A549 (cell line): ENCODE measurements at regions not wholly inside any gene's neighbourhood (a gene's known extent, or its start where the extent isn't known, plus 50 kb on each side); places are given as distances from the start of the nearest gene placed in this dataset.
"Not testable (repeated sequence)": the region's sequence is repeated elsewhere in the genome, so short reads cannot be mapped to it uniquely, and the experiment has no call there.

Source experiments
- ATAC-seq, 2 experiments: fragments of 200-7000 bp in 1 of 2; fragments of >200 bp in 1 of 2; cut with Nextera tagmentation in 1 of 2; cut with Tn5 transposase in 1 of 2; 3 replicates each; pipeline versions ENCODE4 v1.8.0 to v1.9.1; 2018 to 2020; ENCODE audit warnings: mild to moderate bottlenecking in 1 of 2, moderate library complexity in 1 of 2
- CTCF ChIA-PET: fragments of 300-600 bp; sonication (Branson Sonifier 250); formaldehyde crosslinking; extraction: SDS; loops from one replicate; lab custom pipeline; 2021; ENCODE audit warnings: antibody characterized with exemption, inconsistent platforms; lab: Yijun Ruan, JAX
- POLR2A ChIA-PET: fragments of 350-600 bp; formaldehyde crosslinking; extraction: SDS; loops from one replicate; lab custom pipeline; 2021; ENCODE audit warnings: antibody characterized with exemption, inconsistent platforms; lab: Yijun Ruan, JAX
- DNase-seq, 2 experiments: peaks; one replicate each; pipeline versions ENCODE4 v3.0.0 to v3.0.0-alpha.2; 2011 to 2016; ENCODE audit warnings: low read depth in 1 of 2, low spot score in 1 of 2
- FAIRE-seq: peaks from 2 replicates; lab custom pipeline; 2011; peaks lifted over from hg19 to GRCh38; lab: Jason Lieb, UNC
- H3K27ac ChIP-seq, 2 experiments: fragments of >200 bp; sonication (Bioruptor Twin); formaldehyde crosslinking; 3 replicates each; pipeline ENCODE4 v1.5.1; 2016 to 2017
- H3K4me1 ChIP-seq: fragments of >200 bp; sonication (Bioruptor Twin); formaldehyde crosslinking; 3 replicates; pipeline ENCODE4 v1.6.1; 2016
- H3K4me2 ChIP-seq: fragments of >200 bp; sonication (Bioruptor Twin); formaldehyde crosslinking; 3 replicates; pipeline ENCODE4 v1.6.1; 2016
- H3K4me3 ChIP-seq: fragments of >200 bp; sonication (Bioruptor Twin); formaldehyde crosslinking; 3 replicates; pipeline ENCODE4 v1.5.1; 2016
- H3K9me3 ChIP-seq: fragments of >200 bp; sonication (Bioruptor Twin); formaldehyde crosslinking; 3 replicates; pipeline ENCODE4 v1.6.1; 2016
- CHD2 ChIP-seq: fragments of 150-350 bp; IDR thresholded peaks from 2 replicates; pipeline ENCODE4 v1.6.1; 2014; ENCODE audit warnings: low read length; ENCODE audit not compliant: partially characterized antibody
- CTCF ChIP-seq: fragments of >200 bp; sonication (Bioruptor Twin); formaldehyde crosslinking; IDR thresholded peaks from 3 replicates; pipeline ENCODE4 v1.5.1; 2016
- ELK1 ChIP-seq: fragments of 150-350 bp; IDR thresholded peaks from 2 replicates; pipeline ENCODE4 v1.6.1; 2014; ENCODE audit warnings: low read depth, mild to moderate bottlenecking, low read length
- FOSB ChIP-seq: fragments of 250-450 bp; sonication (Bioruptor Pico); IDR thresholded peaks from 2 replicates; pipeline ENCODE4 v1.5.0; 2020; ENCODE audit warnings: mild to moderate bottlenecking, moderate library complexity
- HEYL ChIP-seq: fragments of 250-450 bp; sonication (Bioruptor Pico); IDR thresholded peaks from 2 replicates; pipeline ENCODE4 v1.8.0; 2021; ENCODE audit warnings: mild to moderate bottlenecking, moderate library complexity
- HOXB13 ChIP-seq: fragments of 250-450 bp; sonication (Bioruptor Pico); IDR thresholded peaks from 2 replicates; pipeline ENCODE4 v1.5.0; 2020; ENCODE audit warnings: low read depth, mild to moderate bottlenecking, moderate library complexity
- MAFK ChIP-seq: fragments of 450-650 bp; IDR thresholded peaks from 2 replicates; pipeline ENCODE4 v1.6.1; 2014; ENCODE audit not compliant: partially characterized antibody
- MAX ChIP-seq: IDR thresholded peaks from 2 replicates; pipeline ENCODE4 v1.6.1; 2012
- MAZ ChIP-seq: fragments of 150-350 bp; IDR thresholded peaks from 2 replicates; pipeline ENCODE4 v1.6.1; 2014; ENCODE audit warnings: antibody characterized with exemption, low read depth, low read length, borderline replicate concordance
- PBX3 ChIP-seq: IDR thresholded peaks from 2 replicates; pipeline ENCODE4 v1.6.1; 2012
- PHF8 ChIP-seq: fragments of 200-600 bp; sonication (generic); IDR thresholded peaks from 2 replicates; pipeline ENCODE4 v1.6.1; 2016; ENCODE audit warnings: low read depth, mild to moderate bottlenecking, antibody characterized with exemption, moderate library complexity, borderline replicate concordance
- POLR2A ChIP-seq: IDR thresholded peaks from 2 replicates; pipeline ENCODE4 v1.6.1; 2012; ENCODE audit warnings: mild to moderate bottlenecking, low read length
- RAD21 ChIP-seq, 2 experiments: fragments of >200 bp in 1 of 2; sonication (Bioruptor Twin) in 1 of 2; formaldehyde crosslinking in 1 of 2; IDR thresholded peaks in 1 of 2; conservative IDR thresholded peaks in 1 of 2; 2 replicates in 1 of 2; 3 replicates in 1 of 2; pipeline ENCODE4 v1.6.1; 2012 to 2018; ENCODE audit warnings: inconsistent platforms in 1 of 2
- RCOR1 ChIP-seq: fragments of 150-350 bp; IDR thresholded peaks from 2 replicates; pipeline ENCODE4 v1.6.1; 2014; ENCODE audit warnings: antibody characterized with exemption, low read length, low read depth
- REST ChIP-seq: fragments of 200-600 bp; sonication (generic); IDR thresholded peaks from 2 replicates; pipeline ENCODE4 v1.6.1; 2016; ENCODE audit warnings: antibody characterized with exemption, mild to moderate bottlenecking, moderate library complexity
- RNF2 ChIP-seq: fragments of 200-600 bp; sonication (generic); IDR thresholded peaks from 2 replicates; pipeline ENCODE4 v1.6.1; 2016; ENCODE audit warnings: low read depth, mild to moderate bottlenecking, antibody characterized with exemption, moderate library complexity, borderline replicate concordance
- TFCP2L1 ChIP-seq: fragments of 250-450 bp; sonication (Bioruptor Pico); IDR thresholded peaks from 2 replicates; pipeline ENCODE4 v1.5.0; 2021; ENCODE audit warnings: mild to moderate bottlenecking
- ZC3H11A ChIP-seq: fragments of 450-650 bp; IDR thresholded peaks from 2 replicates; pipeline ENCODE4 v1.6.1; 2014; ENCODE audit warnings: antibody characterized with exemption, mild to moderate bottlenecking
- ZSCAN20 ChIP-seq: fragments of 250-450 bp; sonication (Bioruptor Pico); IDR thresholded peaks from 2 replicates; pipeline ENCODE4 v1.8.0; 2022; ENCODE audit warnings: mild to moderate bottlenecking, moderate library complexity
- WGBS: methylation state at CpG from one replicate; pipeline ENCODE4 v1.1.6; 2017; ENCODE audit errors: missing lambda C conversion rate; 5-methylcytosine and 5-hydroxymethylcytosine counted together

- no peaks in the 10 kb centered on the region for H3K9me3 ChIP-seq
- TF ChIP-seq HEYL (CRISPR knock-in tag) (no peak), CTCF (no peak), PBX3 (no peak), FOSB (CRISPR knock-in tag) (no peak), POLR2A (no peak), ZC3H11A (no peak), RAD21 (conservative IDR thresholded peaks at IDR 0.05 in 1 of 2, IDR thresholded peaks at IDR 0.05 in 1 of 2) (no peak), MAZ (no peak)
- WGBS = 9% methylated on average over 3 of the region's 3 CpGs
- ChIA-PET CTCF (no interaction called here), POLR2A (interaction anchor here (0.6 kb wide), 1 partner anchor 362 kb away, joined by 6 read pairs; no protein-coding TSS in a partner anchor)
- no peak overlapping the region for H3K4me3 ChIP-seq
- peak overlapping the region in 1 of 2 experiments; percentile 57; a peak in 1 of 6 replicates for H3K27ac ChIP-seq
- ATAC-seq (peak in 1 of 2 experiments; percentile 42; a peak in 2 of 6 replicates), FAIRE-seq (no peak), DNase-seq (no peak)
- H3K4me2 ChIP-seq = peak overlapping the region; percentile 45; the same call in 2 of the 3 replicates
- peaks cover 11% of the 10 kb centered on the region; the same call in 2 of the 3 replicates for H3K4me1 ChIP-seq
Measured at GRCh38 chr6:139732451-139732850, 358.0 kb upstream of the CITED2 start.

GRCh38 chr6:139730340-139730974 lies 356.0 kb upstream of the CITED2 start:
- POLR2A ChIA-PET = no interaction called here
- Histone ChIP-seq H3K9me3 (no peaks in the 10 kb centered on the region), H3K4me1 (peaks cover 11% of the 10 kb centered on the region; the same call in 2 of the 3 replicates), H3K27ac (no peak overlapping the region), H3K4me3 (no peak overlapping the region), H3K4me2 (no peak overlapping the region)
- FAIRE-seq = no peak
- 65% methylated on average over 2 of the region's 2 CpGs for WGBS
- no peak for TF ChIP-seq REST
- TF ChIP-seq PBX3 = no peak
- TF ChIP-seq ZSCAN20 = no peak
- CTCF ChIA-PET = no interaction called here
- ATAC-seq = no peak
- DNase-seq = no peak

- 79% methylated on average over 5 of the region's 5 CpGs for WGBS
- FAIRE-seq = no peak
Measured at GRCh38 chr6:139728876-139729427, 354.5 kb upstream of the CITED2 start.

GRCh38 chr6:139726272-139726671 lies 351.8 kb upstream of the CITED2 start:
- H3K4me2 ChIP-seq, H3K4me1 ChIP-seq, CTCF ChIA-PET, H3K4me3 ChIP-seq, H3K27ac ChIP-seq, DNase-seq, ATAC-seq, POLR2A ChIA-PET, H3K9me3 ChIP-seq, FAIRE-seq: not testable (repeated sequence)
- 100% methylated on average over 3 of the region's 23 CpGs for WGBS

More at GRCh38 chr6:139728876-139729427, 354.5 kb upstream of the CITED2 start:
- no peak for ATAC-seq
- no peaks in the 10 kb centered on the region for H3K9me3 ChIP-seq
- H3K27ac ChIP-seq = no peak overlapping the region
- TF ChIP-seq PHF8 = no peak
- no peak for TF ChIP-seq MAFK
- no peak for TF ChIP-seq RNF2
- no peak for TF ChIP-seq ELK1
- no peak for TF ChIP-seq TFCP2L1 (CRISPR knock-in tag)
- TF ChIP-seq CHD2 = no peak
- no peak for TF ChIP-seq MAX
- no peak for TF ChIP-seq ZSCAN20
- TF ChIP-seq RCOR1 = no peak
- no peak for TF ChIP-seq HOXB13 (CRISPR knock-in tag)
- H3K4me2 ChIP-seq = no peak overlapping the region
- ChIA-PET POLR2A (no interaction called here), CTCF (no interaction called here)
- DNase-seq = no peak
- no peak overlapping the region for H3K4me3 ChIP-seq
- peaks cover 11% of the 10 kb centered on the region; the same call in 2 of the 3 replicates for H3K4me1 ChIP-seq
